HG02870 (cell line): ENCODE measurements at regions not wholly inside any gene's neighbourhood (a gene's known extent, or its start where the extent isn't known, plus 50 kb on each side); places are given as distances from the start of the nearest gene placed in this dataset.

Experiments
- ATAC-seq: cut with Tn5 transposase; IDR thresholded peaks from one replicate; pipeline ENCODE4 v1.9.1; 2021; ENCODE audit warnings: mild to moderate bottlenecking, moderate library complexity; ENCODE audit not compliant: unreplicated experiment

- ATAC-seq, result no peak
Observed at GRCh38 chr11:15579287-15580001, 464.7 kb downstream of the INSC start.

GRCh38 chr11:15580056-15580774 lies 465.5 kb downstream of the INSC start:
- ATAC-seq, result no peak

- ATAC-seq, result no peak
Observed at GRCh38 chr11:15580775-15581095, 466.0 kb downstream of the INSC start.

- no peak for ATAC-seq
Observed at GRCh38 chr11:15584158-15584557, 469.4 kb downstream of the INSC start.

GRCh38 chr11:15585602-15586331 lies 471.0 kb downstream of the INSC start:
- no peak for ATAC-seq

GRCh38 chr11:15586741-15587473 lies 472.2 kb downstream of the INSC start:
- no peak for ATAC-seq

GRCh38 chr11:15589070-15589626 lies 474.4 kb downstream of the INSC start:
- no peak for ATAC-seq

- no peak for ATAC-seq
Observed at GRCh38 chr11:15590132-15590531, 475.4 kb downstream of the INSC start.

GRCh38 chr11:15591112-15591537 lies 476.4 kb downstream of the INSC start:
- no peak for ATAC-seq

- ATAC-seq, result no peak
Observed at GRCh38 chr11:15594607-15595006, 479.9 kb downstream of the INSC start.

- no peak for ATAC-seq
Observed at GRCh38 chr11:15599376-15599775, 484.7 kb downstream of the INSC start.

GRCh38 chr11:15602047-15602446 lies 487.3 kb downstream of the INSC start:
- ATAC-seq, result no peak

- no peak for ATAC-seq
Observed at GRCh38 chr11:15602785-15603567, 488.3 kb downstream of the INSC start.

- no peak for ATAC-seq
Observed at GRCh38 chr11:15605094-15605493, 490.4 kb downstream of the INSC start.

- no peak for ATAC-seq
Observed at GRCh38 chr11:15607361-15608036, 492.8 kb downstream of the INSC start.

- no peak for ATAC-seq
Observed at GRCh38 chr11:15609445-15609844, 494.7 kb downstream of the INSC start.

GRCh38 chr11:15610881-15611280 lies 496.2 kb downstream of the INSC start:
- no peak for ATAC-seq

GRCh38 chr11:15613251-15613650 lies 498.5 kb downstream of the INSC start:
- ATAC-seq, result no peak

- ATAC-seq, result no peak
Observed at GRCh38 chr11:15613789-15614188, 499.1 kb downstream of the INSC start.
